ENCODE measurements at regions not wholly inside any gene's neighbourhood (a gene's known extent, or its start where the extent isn't known, plus 50 kb on each side); places are given as distances from the start of the nearest gene placed in this dataset.

- Histone ChIP-seq H3K4me1 (ENCODE audit: insufficient read depth, low read length) (no peaks in the 10 kb centered on the region), H3K27me3 (ENCODE audit: low read length) (peaks cover 9% of the 10 kb centered on the region), H3K4me3 (ENCODE audit: low read length) (no peak overlapping the region), H3K4me2 (ENCODE audit: low read length) (no peak overlapping the region), H2AFZ (ENCODE audit: low read length) (no peak overlapping the region), H4K20me1 (ENCODE audit: low read length) (no peaks in the 10 kb centered on the region), H3F3A (ENCODE audit: low read length, unreplicated experiment) (no peaks in the 10 kb centered on the region), H3K9me2 (replicated peaks; ENCODE audit: low read length) (no peaks in the 10 kb centered on the region), H3K9ac (ENCODE audit: low read length) (no peak overlapping the region), H3K9me3 (ENCODE audit: low read length) (no peaks in the 10 kb centered on the region), H3K36me3 (ENCODE audit: low read depth, low read length) (no peaks in the 10 kb centered on the region), H3K27ac (ENCODE audit: low read length) (no peak overlapping the region), H3K79me2 (ENCODE audit: low read length) (no peaks in the 10 kb centered on the region)
- DNase-seq: no peak
- ATAC-seq: no peak
- TF ChIP-seq EZH2 (IDR thresholded peaks at IDR 0.05; ENCODE audit: low read length, unreplicated experiment) (no peak), EZH2phosphoT487 (IDR thresholded peaks at IDR 0.05; ENCODE audit: borderline replicate concordance, low read length) (no peak), CTCF (conservative IDR thresholded peaks at IDR 0.05; ENCODE audit: low read depth, low read length) (no peak)
- BruUV-seq (replicated peaks): no TSS peak
- ChIA-PET POLR2A (ENCODE audit: unreplicated experiment) (no interaction called here), CTCF (no interaction called here)
- intact Hi-C loops (cut with micrococcal nuclease): no loop called here
Observed at GRCh38 chrX:1093586-1094421, 118.6 kb downstream of the CRLF2 start.

GRCh38 chrX:1093121-1093520, 119.3 kb downstream of the CRLF2 start:
- H3K27ac ChIP-seq (ENCODE audit: low read length): no peak overlapping the region
- H3K9me3 ChIP-seq (ENCODE audit: low read length): no peaks in the 10 kb centered on the region
- no peak overlapping the region for H3K4me2 ChIP-seq (ENCODE audit: low read length)
- H3K9me2 ChIP-seq (replicated peaks; ENCODE audit: low read length): no peaks in the 10 kb centered on the region
- H4K20me1 ChIP-seq (ENCODE audit: low read length): no peaks in the 10 kb centered on the region
- POLR2A ChIA-PET (ENCODE audit: unreplicated experiment): no interaction called here
- CTCF ChIA-PET: no interaction called here
- intact Hi-C loops (cut with micrococcal nuclease): no loop called here
- no peak overlapping the region for H3K4me3 ChIP-seq (ENCODE audit: low read length)
- TF ChIP-seq EZH2phosphoT487 (IDR thresholded peaks at IDR 0.05; ENCODE audit: borderline replicate concordance, low read length) (no peak), CTCF (conservative IDR thresholded peaks at IDR 0.05; ENCODE audit: low read depth, low read length) (no peak), EZH2 (IDR thresholded peaks at IDR 0.05; ENCODE audit: low read length, unreplicated experiment) (no peak)
- H3K27me3 ChIP-seq (ENCODE audit: low read length): peaks cover 9% of the 10 kb centered on the region
- no TSS peak for BruUV-seq (replicated peaks)
- H3K79me2 ChIP-seq (ENCODE audit: low read length): no peaks in the 10 kb centered on the region
- no peak overlapping the region for H2AFZ ChIP-seq (ENCODE audit: low read length)
- ATAC-seq (no peak), DNase-seq (no peak)
- no peaks in the 10 kb centered on the region for H3K4me1 ChIP-seq (ENCODE audit: insufficient read depth, low read length)
- H3K36me3 ChIP-seq (ENCODE audit: low read depth, low read length): no peaks in the 10 kb centered on the region
- H3F3A ChIP-seq (ENCODE audit: low read length, unreplicated experiment): no peaks in the 10 kb centered on the region
- no peak overlapping the region for H3K9ac ChIP-seq (ENCODE audit: low read length)

All from PC-3 (cell line).